ENCODE measurements at regions not wholly inside any gene's neighbourhood (a gene's known extent, or its start where the extent isn't known, plus 50 kb on each side); places are given as distances from the start of the nearest gene placed in this dataset.

DNA sequence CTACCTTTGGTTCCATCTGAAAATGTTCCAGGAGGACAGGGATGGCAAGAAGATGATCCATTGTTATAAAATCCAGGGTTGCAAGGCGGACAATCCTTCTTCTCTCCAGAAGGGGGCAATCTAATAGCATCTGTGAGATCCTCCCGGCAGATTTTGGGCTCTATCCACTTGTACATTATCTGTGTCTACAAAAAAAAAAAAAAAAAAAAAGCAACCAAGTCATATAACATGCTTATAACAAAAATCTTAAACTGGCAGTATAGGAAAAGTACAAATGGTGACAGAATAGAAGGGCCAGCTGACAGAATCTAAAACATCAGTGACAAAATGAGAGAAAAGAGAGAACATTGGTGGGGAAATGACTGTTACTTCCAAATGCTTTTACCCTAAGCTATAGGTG, 132.7 kb downstream of the ELAPOR2 start:
- peaks cover 0 to 5% (median 2%) of the 10 kb centered on the region in 12 donors for H3K4me1 ChIP-seq
- 6 to 13% (median 10%) methylated on average over 2 of the region's 2 CpGs for WGBS, 4 donors
- DNase-seq (no peak), ATAC-seq (peak in 2 of 4 donors; percentile 38 to 59)
- TF ChIP-seq, protein P1, sequence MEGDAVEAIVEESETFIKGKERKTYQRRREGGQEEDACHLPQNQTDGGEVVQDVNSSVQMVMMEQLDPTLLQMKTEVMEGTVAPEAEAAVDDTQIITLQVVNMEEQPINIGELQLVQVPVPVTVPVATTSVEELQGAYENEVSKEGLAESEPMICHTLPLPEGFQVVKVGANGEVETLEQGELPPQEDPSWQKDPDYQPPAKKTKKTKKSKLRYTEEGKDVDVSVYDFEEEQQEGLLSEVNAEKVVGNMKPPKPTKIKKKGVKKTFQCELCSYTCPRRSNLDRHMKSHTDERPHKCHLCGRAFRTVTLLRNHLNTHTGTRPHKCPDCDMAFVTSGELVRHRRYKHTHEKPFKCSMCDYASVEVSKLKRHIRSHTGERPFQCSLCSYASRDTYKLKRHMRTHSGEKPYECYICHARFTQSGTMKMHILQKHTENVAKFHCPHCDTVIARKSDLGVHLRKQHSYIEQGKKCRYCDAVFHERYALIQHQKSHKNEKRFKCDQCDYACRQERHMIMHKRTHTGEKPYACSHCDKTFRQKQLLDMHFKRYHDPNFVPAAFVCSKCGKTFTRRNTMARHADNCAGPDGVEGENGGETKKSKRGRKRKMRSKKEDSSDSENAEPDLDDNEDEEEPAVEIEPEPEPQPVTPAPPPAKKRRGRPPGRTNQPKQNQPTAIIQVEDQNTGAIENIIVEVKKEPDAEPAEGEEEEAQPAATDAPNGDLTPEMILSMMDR (IDR thresholded peaks at IDR 0.05) = peak; percentile 37 to 74 (median 64)
- TF ChIP-seq POLR2A (IDR thresholded peaks at IDR 0.05) = no peak
- no peak overlapping the region for H3K27ac ChIP-seq
- H3K9me3 ChIP-seq = no peaks in the 10 kb centered on the region
- no peak overlapping the region for H3K4me3 ChIP-seq
- intact Hi-C loops (cut with DNase I) = loop anchor here in 4 of 10 donors (5.0 kb wide), 4 partner anchors 131 to 311 kb away; partner anchors contain the start of genes DMTF1 (in 2 of the 4) and ELAPOR2 (in 1 of the 4)
- no peaks in the 10 kb centered on the region for H3K27me3 ChIP-seq
- peaks cover 0 to 10% (median 0%) of the 10 kb centered on the region in 9 donors for H3K36me3 ChIP-seq

DNA sequence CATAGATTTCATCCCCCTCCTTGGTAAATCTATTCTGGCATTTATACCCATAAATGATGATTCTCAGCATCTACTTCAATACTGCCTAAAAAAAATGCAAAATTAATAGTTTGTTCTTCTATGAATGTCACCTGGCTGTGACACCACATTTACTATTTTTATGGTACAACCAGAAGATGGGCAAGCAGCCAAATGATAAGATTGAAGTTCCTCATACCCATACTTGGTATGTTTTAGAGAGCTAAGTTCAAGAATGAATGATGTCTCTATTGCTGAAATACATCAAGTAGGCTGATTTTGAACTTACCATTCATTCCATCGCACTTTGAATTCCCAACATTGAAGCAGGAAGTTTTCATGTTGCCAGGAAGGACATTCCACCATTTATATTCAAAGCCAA, 134.2 kb downstream of the ELAPOR2 start:
- Histone ChIP-seq H3K27me3 (no peaks in the 10 kb centered on the region), H3K9me3 (no peaks in the 10 kb centered on the region), H3K4me3 (no peak overlapping the region), H3K27ac (no peak overlapping the region), H3K36me3 (peaks cover 0 to 10% (median 0%) of the 10 kb centered on the region in 9 donors), H3K4me1 (no peaks in the 10 kb centered on the region)
- intact Hi-C loops (cut with DNase I) = loop anchor here in 4 of 10 donors (5.0 kb wide), 4 partner anchors 132 to 312 kb away; partner anchors contain the start of genes DMTF1 (in 2 of the 4) and ELAPOR2 (in 1 of the 4)
- WGBS, 4 donors = 75 to 87% (median 82%) methylated on average over 1 of the region's 1 CpG
- DNase-seq (no peak), ATAC-seq (no peak)
- TF ChIP-seq, protein P1 (IDR thresholded peaks at IDR 0.05) = no peak
- no peak for TF ChIP-seq POLR2A (IDR thresholded peaks at IDR 0.05)

DNA sequence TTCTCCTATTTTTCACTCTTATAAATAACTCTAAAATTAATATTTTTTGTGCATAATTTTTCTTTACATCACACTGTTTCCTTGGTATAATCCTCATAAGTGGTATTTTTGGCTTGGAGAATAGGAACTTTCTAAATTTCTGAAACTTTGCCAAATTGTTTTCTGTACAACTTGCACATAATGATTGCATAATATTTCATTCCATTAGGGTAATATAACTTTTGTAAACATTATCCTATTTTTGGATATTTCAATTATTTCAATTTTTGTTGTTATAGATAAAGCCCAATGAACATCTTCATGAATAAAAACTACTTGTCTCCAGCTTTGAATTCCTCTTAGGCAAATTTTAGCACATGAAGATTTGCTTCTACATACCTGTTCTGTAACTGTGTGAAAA, 135.9 kb downstream of the ELAPOR2 start:
- H3K27me3 ChIP-seq = no peaks in the 10 kb centered on the region
- intact Hi-C loops (cut with DNase I) = no loop called here
- peaks cover 0 to 13% (median 0%) of the 10 kb centered on the region in 9 donors for H3K36me3 ChIP-seq
- DNase-seq = no peak
- no peak for ATAC-seq
- no peaks in the 10 kb centered on the region for H3K4me1 ChIP-seq
- TF ChIP-seq POLR2A (IDR thresholded peaks at IDR 0.05) = no peak
- TF ChIP-seq, protein P1 (IDR thresholded peaks at IDR 0.05) = no peak
- no peak overlapping the region for H3K27ac ChIP-seq
- H3K4me3 ChIP-seq = no peak overlapping the region
- no peaks in the 10 kb centered on the region for H3K9me3 ChIP-seq

DNA sequence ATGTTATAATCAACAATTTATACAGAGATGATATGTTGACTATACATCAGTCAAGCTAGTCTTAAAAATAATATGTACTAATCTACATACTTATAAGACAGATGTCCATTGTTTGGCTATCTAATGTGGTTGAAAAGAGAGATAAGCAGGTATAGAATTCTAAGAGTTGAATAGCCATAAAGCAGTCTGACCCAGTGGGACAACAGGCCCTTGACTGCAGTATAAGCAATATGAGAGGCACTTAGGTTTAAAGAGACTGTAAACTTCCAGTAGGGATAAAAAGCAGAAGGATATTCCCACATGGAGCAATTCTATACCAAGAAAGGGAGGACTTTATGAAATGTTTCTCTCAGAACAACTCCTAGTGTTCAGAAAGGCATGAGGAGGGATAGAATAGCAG, 139.3 kb downstream of the ELAPOR2 start:
- Histone ChIP-seq H3K27ac (no peak overlapping the region), H3K27me3 (no peaks in the 10 kb centered on the region), H3K4me1 (no peaks in the 10 kb centered on the region), H3K36me3 (peaks cover 0 to 12% (median 0%) of the 10 kb centered on the region in 9 donors), H3K4me3 (no peak overlapping the region), H3K9me3 (no peaks in the 10 kb centered on the region)
- TF ChIP-seq, protein P1 (IDR thresholded peaks at IDR 0.05) = no peak
- no peak for TF ChIP-seq POLR2A (IDR thresholded peaks at IDR 0.05)
- DNase-seq (no peak), ATAC-seq (no peak)
- intact Hi-C loops (cut with DNase I) = no loop called here

Measured in heart left ventricle (tissue), 16 donors.